ENCODE measurements at regions not wholly inside any gene's neighbourhood (a gene's known extent, or its start where the extent isn't known, plus 50 kb on each side); places are given as distances from the start of the nearest gene placed in this dataset.

DNA sequence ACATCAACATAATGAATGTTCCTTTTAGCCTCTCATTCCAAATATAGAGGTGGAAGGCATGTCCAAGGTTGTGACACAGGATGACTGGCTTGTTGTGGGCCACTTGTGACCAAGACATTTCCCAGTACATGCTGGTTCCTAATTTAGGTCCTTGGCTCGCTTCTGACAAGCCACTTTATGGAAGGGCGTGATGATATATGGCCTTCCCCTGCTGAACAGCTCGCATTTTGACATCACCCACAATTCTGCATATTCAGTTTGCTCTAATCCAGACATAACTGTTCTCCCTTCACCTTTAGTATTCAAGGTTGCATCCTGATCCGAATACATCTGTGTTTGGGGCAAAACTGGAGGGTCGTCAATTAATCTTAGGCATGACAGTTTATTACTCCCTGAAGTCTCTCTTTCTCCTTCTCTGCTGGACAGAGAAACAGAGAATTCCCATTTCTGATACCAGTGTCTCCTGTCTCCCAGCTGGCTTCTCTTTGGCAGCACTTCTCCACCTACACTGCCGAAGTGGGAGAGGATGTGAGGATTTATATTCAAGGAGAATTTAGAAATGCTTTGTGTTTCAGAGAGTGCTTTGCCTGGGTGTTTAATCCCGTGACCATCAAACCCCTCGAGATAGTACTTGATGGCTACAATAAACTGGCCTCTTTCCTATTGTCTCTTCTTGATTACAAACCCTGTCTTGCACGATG lies 815.5 kb upstream of the RBFOX1 start:
- intact Hi-C loops (cut with micrococcal nuclease), result no loop called here
- DNase-seq, result no peak
- ATAC-seq, result no peak

DNA sequence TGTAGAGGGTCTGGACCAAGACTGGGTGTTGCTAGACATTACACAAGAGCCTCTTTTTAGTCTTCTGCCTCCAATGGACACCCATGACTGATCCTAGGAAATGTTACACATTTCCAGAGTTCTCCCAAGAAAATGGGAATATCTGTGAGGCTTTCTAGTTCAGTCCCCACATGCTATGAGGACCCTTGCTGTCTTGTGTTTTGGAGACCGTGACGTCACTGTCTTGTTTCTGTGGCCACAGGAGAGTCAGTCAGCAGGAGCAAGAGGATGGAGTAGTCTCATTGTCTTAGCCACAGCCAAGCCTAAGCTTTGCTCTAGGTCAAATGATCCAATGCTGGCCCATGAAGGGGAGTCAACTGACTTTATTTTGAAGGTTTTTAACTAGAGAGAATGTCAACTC lies 820.1 kb upstream of the RBFOX1 start:
- ATAC-seq, result no peak
- intact Hi-C loops (cut with micrococcal nuclease), result no loop called here
- DNase-seq, result no peak

DNA sequence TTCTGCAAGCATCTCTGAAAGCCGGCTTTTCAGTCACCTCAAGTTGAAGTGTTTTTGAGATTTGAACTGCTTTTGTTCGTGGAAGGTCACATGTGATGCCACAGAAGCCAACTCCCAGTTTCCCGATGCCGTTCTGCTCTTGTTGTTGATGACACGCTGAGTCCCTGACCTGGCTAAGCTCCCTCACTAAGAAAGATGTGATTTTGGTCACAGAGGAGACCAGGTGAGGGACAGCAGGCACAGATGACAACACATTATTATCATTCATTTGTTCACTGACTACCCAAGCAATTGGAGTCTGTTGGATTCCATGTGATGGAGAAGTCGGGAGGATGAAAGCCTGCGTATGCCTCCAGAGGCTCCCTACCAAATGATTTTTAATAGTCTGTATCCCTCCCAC lies 822.4 kb upstream of the RBFOX1 start:
- intact Hi-C loops (cut with micrococcal nuclease), result no loop called here
- no peak for DNase-seq

DNA sequence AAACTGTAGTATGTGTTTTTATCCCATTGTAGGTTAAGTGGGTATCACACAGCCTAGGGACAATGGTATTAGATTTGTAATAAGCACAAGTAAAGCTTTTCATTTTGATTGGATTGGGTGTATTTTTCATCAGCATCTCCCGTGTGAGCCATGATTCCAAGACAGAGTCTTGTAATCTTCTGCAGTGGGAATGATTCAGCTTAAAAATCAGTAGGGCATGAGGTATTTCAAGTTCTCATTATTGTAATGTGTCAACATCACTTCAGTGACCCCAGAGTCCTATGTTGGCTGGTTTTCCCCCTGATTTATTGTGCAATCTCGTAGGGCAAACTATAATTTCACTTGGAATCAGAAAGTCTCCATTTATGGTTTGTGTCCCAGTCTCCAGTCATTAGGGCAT lies 833.2 kb upstream of the RBFOX1 start:
- DNase-seq (no peak), ATAC-seq (no peak)
- intact Hi-C loops (cut with micrococcal nuclease), result no loop called here

More for the DNA sequence above, 822.4 kb upstream of the RBFOX1 start:
- no peak for ATAC-seq

DNA sequence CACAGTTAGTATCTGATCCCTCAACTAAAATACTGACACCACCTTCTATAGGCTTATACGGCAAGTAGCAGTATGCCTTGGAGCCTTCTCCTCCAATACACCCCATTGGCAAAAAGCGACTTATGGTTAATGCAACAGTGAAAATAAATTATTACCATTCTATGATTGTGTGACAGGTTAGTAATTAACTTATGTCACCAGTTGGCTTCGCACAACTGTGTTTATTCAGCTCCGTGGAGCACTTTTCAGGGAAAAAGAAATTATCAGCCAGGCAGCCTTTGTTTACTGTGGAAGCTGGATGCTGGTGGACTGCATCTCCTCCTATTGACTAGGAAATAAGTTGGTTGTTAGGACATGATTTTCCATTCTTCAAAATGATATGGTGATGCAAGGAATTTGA lies 833.8 kb upstream of the RBFOX1 start:
- intact Hi-C loops (cut with micrococcal nuclease), result no loop called here
- ATAC-seq, result no peak
- DNase-seq, result no peak

DNA sequence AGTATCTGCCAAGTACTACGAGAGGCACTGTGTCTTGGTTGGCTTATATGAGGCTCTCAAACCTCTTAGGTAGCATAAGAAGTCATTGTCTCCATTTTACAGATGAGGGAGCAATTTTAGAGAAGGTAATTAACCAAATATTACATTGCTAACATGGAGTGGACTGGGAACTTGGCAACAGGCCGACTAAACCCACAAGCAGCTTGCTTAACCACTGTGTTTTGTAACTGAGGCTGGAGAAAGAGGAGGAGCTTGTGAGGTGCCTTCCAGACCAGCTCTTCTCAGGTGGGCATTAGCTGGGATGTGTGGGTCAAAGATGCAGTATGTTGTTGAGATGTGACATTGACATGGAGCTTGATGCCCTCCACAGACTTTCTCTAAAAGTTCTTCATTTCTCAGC lies 835.6 kb upstream of the RBFOX1 start:
- intact Hi-C loops (cut with micrococcal nuclease), result no loop called here
- DNase-seq (no peak), ATAC-seq (no peak)

DNA sequence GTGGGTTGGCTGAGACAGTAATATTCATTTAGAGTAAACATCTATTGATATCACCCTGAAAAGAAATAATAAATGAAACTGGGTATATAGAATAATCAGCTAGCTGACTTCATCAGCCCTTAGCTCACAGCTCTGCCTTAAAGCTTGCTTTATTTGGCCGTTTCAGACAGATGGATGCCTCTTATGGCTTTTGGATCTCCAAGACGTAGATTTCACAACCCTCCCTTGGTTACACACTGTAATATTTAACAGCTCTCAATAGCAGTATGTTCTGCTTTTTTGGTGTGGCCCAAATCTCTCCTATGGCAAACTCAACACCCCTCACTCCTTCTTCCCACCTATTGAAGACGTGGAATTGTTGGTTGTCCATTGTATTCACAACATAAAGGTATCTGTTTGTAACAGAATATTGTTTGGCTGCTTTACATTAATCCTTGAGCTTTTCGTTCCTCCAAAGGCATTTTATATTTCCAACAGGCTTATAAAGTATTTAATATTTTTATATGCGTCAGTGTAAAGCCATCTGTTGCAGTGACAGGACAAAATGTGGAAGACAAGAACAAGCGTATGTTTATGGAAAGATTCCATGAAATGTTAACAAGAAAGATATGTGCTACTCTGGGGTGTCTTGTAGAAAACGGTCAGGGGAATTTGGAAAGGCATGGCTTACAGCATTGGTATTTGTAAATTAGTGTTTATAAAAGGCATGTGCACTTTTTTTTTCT lies 837.0 kb upstream of the RBFOX1 start:
- DNase-seq (no peak), ATAC-seq (no peak)
- intact Hi-C loops (cut with micrococcal nuclease), result no loop called here

DNA sequence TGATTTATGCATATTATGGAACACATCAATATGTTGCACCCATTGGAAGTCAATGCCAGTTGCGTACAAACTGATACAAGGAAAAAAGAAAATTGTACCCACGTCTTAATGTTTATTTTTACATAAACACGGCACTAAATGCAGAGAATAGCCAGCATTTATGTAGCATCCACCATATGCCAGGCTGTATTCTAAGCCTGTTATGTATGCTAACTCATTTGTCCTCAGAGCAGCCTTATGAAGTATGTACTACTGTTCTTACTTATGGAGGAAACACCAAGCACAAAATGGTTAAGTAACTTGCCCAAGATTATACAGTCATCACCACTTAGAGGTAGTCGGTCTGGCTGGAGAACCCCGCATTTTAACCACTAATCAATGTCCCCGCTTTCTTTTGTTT lies 837.9 kb upstream of the RBFOX1 start:
- intact Hi-C loops (cut with micrococcal nuclease), result no loop called here
- ATAC-seq, result no peak

DNA sequence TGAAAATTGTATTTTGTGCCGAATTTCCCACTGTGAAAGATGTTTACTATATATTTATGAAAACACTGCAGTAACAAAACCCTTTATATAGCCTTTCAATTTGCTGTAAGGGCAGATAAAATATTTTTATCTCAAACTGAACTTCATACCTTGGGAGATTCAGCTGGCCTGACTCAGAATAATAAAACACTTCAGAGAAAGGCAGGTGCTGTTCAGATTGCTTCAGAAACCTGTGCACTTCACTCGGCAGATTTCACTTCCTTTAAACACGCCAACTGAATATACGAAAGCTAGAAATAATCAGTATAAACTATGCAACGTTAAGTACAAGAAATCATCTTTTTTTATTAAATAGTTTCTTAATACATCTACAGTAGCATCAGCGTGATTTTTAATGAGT lies 839.1 kb upstream of the RBFOX1 start:
- intact Hi-C loops (cut with micrococcal nuclease), result no loop called here
- DNase-seq (no peak), ATAC-seq (no peak)

More for the DNA sequence above, 837.9 kb upstream of the RBFOX1 start:
- DNase-seq, result no peak

DNA sequence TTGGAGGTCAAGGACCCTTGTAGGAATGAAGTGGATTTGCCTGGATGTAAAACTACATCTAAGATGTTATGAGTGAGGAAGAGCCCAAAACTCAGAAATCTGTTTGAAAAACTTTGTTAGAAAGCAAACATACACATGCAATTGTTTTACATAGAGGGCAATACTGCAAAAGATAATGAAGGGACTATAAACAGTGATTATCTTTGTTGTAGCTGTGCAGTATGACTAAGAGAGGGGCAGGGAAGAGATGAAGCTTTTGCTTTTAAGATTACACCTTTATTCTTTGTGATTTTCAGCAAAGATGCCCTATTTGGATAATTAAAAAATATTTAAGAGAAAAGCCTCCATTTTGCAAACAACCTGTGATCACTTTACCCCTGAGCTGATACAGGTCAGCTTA lies 839.9 kb upstream of the RBFOX1 start:
- no peak for ATAC-seq
- intact Hi-C loops (cut with micrococcal nuclease), result no loop called here
- DNase-seq, result no peak

DNA sequence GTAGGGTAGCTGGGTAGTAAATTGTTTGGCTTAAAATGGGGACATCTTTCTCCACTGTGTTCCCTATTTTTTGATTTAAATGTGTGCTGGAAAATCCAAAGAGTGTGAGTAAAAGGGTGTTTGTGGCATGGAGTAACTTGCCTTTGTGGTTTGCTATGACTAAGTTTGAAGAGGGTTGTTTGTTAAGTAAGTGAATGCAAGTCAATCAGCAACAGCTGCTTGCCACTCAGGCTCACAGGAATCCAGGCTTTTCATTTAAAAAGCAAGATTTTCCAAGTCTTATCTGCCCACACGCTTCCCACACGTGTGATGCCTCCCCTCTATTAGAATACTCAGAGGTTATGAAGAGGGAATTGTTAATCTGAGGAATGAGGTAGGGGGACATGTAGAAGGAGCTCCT lies 847.7 kb upstream of the RBFOX1 start:
- no peak for DNase-seq
- intact Hi-C loops (cut with micrococcal nuclease), result no loop called here
- ATAC-seq, result no peak

DNA sequence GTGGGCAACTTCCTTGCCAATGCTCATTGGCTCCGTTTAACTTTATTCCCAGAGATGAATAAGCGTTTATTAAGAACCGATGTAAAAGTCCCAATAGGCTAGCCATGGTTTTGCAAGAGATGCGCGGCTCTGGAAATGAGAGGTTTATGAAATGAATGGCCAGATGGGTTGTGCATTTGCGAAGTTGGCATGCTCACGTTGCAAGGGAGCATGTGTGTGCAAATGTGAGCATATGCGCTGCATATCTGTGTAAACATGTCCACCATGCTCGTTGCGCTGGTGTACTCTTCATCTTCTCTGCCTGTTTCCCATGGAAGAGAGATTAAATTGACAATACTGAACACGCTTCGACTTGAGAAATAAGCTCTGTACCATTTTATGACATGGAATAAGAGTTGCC lies 848.6 kb upstream of the RBFOX1 start:
- ATAC-seq (no peak), DNase-seq (no peak)
- intact Hi-C loops (cut with micrococcal nuclease), result no loop called here

DNA sequence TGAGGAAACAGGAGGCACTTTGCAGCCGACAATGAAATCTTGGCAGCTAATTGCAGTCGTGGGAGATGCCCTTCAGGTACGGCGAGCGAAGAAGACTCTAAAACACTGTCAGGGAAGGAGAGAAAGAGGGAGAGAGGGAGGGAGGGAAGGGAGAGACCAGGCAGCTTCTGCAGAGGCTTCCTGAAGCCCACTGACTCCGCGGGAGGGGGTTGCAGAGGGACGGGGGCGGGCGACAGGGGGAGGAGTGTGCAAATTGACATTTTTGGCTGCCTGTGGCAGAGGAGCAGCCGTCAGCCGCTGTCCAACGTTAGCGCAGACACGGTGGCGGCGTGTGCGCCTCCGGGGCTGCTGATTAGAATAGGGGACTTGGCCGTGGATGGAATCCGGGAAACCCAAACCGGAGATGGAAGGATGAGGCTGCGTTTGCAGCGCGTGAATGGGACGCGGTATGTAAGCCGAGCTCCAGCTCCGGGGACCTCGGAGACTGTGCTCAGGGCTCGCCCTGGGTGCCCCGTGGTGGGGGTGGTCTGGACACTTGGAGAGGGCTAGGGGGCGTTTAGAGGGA lies 849.1 kb upstream of the RBFOX1 start:
- no peak for DNase-seq
- intact Hi-C loops (cut with micrococcal nuclease), result no loop called here
- no peak for ATAC-seq

DNA sequence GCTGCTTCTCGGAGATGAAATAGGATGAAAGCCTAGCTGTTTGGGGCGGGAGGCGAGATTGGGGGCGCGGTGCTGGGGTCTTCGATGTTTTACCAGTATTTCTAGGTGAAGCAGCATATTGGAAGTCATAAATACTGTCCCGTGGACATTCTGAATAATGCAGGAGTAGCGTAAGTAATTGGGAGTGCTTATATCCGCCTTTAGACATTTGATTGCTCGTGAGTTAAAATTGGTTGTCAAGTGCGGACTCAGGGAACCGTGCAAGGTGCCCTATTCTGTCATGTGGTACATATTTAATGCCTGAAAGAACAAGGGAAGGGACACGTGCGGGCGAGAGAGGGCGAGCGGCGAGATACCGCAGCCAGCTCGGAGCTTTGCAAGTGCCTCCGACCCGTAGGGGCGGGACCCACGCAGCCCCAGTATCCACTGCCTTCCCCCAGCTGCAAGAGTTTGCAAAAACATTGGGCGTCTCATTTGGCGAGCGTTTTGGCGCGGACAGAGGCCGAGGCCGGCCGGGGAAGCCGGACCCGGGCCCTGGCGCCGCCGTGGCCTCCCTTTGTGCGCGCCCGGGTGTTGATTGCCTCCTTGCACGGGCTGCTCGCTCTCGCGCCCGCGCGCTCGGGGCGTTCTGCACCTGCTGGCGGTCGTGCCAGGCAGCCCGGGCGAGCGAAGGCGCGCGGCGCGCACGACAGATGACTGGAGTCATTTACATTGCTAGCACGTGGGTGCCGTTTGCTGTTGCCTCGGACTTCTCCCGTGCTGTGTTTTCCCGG lies 849.8 kb upstream of the RBFOX1 start:
- ATAC-seq, result no peak
- intact Hi-C loops (cut with micrococcal nuclease), result no loop called here

DNA sequence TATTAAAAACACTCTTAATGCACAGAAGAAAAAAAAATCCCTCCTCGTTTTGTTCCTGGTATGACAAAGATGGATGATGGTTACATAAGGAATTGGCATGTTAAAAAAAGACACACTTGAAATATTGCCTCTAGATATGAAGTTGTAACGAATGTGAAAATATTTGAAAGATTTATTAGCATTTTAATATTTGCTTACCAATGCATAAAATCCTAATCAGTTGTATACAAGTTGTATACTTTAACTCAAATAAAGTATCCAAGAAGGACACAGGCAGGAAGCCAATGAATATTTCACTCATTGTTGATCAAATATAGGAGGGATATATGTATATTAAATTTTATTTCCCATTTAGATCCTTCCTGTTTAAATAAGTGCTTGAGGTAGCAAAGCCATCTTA lies 850.8 kb upstream of the RBFOX1 start:
- no peak for ATAC-seq
- DNase-seq, result no peak
- intact Hi-C loops (cut with micrococcal nuclease), result no loop called here

More for the DNA sequence above, 849.8 kb upstream of the RBFOX1 start:
- DNase-seq, result no peak

DNA sequence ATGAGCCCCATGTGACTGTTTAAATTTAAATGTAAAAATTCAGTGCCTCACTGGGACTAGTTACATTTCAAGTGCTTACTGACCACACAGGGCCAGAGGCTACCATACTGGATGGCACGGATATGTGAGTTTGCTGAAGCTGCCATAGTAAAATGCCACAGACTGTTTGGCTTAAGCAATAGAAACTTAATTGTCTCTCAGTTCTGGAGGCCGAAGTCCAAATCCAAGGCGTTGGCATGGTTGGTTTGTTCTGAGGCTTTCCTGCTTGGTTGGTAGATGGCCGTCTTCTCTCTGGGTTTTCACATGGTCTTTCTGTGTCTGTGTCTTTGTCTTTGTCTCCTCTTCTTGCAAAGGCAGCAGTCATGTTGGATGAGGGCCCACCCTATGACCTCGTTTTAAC lies 878.9 kb upstream of the RBFOX1 start:
- ATAC-seq, result no peak
- intact Hi-C loops (cut with micrococcal nuclease), result no loop called here
- DNase-seq, result no peak

DNA sequence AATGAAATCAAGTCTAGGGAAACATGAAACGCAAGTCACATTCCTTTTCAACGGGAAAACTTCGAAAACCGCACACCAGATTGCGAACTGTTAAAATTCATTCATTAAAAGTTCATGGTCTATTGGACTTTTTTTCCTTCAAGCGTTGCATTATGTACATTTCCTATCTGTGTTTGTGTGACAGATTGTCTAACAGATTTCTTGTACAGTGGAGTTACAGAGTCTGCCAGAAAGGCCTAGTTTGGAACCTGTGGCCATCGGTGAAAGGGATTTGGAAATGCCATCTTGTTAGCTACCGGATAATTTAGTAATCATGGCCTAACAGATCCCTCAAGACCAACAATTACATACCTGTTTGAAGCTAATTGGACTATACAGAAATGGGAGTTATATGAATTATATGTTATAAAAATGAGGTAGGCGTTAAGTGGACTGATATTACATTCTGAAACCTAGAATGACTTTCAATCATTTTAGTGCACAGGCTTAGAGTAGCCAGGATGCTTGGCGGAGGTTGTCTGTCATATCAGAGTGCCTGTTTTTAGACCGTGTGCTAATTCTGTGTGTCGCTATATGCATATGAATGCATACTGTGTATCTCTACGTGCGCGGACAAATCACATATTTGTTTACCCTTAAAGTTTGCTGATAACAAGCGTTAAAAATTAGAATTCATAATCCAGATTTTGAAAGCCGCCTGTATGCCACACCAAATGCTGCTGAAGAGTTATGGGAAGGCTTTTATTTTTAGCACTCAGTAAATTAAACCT lies 885.4 kb upstream of the RBFOX1 start:
- ATAC-seq (no peak), DNase-seq (no peak)
- intact Hi-C loops (cut with micrococcal nuclease), result no loop called here

DNA sequence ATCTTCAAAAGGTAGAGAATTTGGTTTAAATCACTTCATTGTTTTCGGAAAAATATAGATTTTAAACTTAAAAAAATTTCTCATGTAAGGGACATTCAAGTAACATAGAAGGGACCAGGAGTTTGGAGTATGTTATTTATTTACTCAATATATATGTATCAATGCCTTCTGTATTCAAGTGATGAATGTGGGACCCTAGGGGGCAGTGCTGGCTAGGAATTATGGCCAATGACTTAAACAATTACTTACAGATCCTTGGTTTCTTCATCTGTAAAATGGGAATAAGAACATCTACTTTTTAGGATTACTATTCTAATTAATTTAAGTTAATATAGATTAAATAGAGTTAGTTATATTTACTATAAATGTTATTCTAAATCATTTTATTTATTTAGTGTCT lies 886.3 kb upstream of the RBFOX1 start:
- ATAC-seq, result no peak
- DNase-seq, result no peak
- intact Hi-C loops (cut with micrococcal nuclease), result no loop called here

DNA sequence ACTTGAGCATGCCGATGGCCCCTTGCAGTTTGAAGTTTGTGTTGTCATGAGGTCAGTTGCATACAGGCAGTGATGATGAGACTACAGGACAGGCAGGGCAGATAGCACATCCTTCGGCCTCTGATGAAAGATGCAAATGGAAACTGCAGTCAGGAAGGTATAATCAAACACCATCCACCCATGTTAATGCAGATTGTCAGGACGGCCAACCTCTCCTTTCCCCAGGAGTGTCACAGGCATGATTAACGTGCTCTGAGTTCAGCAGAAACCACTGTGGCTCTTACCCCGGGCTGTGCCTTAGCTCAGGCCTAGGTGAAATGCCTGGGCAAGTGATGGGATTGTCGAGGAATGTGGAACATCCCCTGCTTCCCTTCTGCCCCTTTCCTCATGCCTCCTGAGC lies 893.5 kb upstream of the RBFOX1 start:
- intact Hi-C loops (cut with micrococcal nuclease), result no loop called here
- ATAC-seq (no peak), DNase-seq (no peak)
